ENCODE measurements at regions not wholly inside any gene's neighbourhood (a gene's known extent, or its start where the extent isn't known, plus 50 kb on each side); places are given as distances from the start of the nearest gene placed in this dataset.
"Not testable (repeated sequence)": the region's sequence is repeated elsewhere in the genome, so short reads cannot be mapped to it uniquely, and the experiment has no call there.

GRCh38 chr20:30376430-30376766 lies 881.1 kb upstream of the DEFB115 start:
- TF ChIP-seq CTCF, POLR2A (IDR thresholded peaks at IDR 0.05): not testable (repeated sequence)

Measured in tibial nerve (tissue), 3 donors.